HS-27A (cell line): ENCODE measurements at regions not wholly inside any gene's neighbourhood (a gene's known extent, or its start where the extent isn't known, plus 50 kb on each side); places are given as distances from the start of the nearest gene placed in this dataset.

Experiments
- DNase-seq: peaks from one replicate; pipeline ENCODE4 v3.0.0-alpha.2; 2012; ENCODE audit warnings: low read depth, missing footprints

GRCh38 chr11:13869398-13869886 lies 93.1 kb upstream of the SPON1 start:
- no peak for DNase-seq

GRCh38 chr11:13874597-13874996 lies 87.9 kb upstream of the SPON1 start:
- no peak for DNase-seq

GRCh38 chr11:13875643-13876042 lies 86.9 kb upstream of the SPON1 start:
- DNase-seq, result no peak

- no peak for DNase-seq
Observed at GRCh38 chr11:13876423-13876822, 86.1 kb upstream of the SPON1 start.

- no peak for DNase-seq
Observed at GRCh38 chr11:13878077-13878476, 84.4 kb upstream of the SPON1 start.

GRCh38 chr11:13880634-13881033 lies 81.9 kb upstream of the SPON1 start:
- no peak for DNase-seq

GRCh38 chr11:13881226-13881905 lies 81.2 kb upstream of the SPON1 start:
- no peak for DNase-seq

- DNase-seq, result no peak
Observed at GRCh38 chr11:13883042-13883441, 79.5 kb upstream of the SPON1 start.

- DNase-seq, result no peak
Observed at GRCh38 chr11:13883589-13883988, 78.9 kb upstream of the SPON1 start.

GRCh38 chr11:13884158-13884799 lies 78.2 kb upstream of the SPON1 start:
- no peak for DNase-seq

- no peak for DNase-seq
Observed at GRCh38 chr11:13885083-13885482, 77.4 kb upstream of the SPON1 start.

GRCh38 chr11:13889552-13890249 lies 72.8 kb upstream of the SPON1 start:
- no peak for DNase-seq

- no peak for DNase-seq
Observed at GRCh38 chr11:13891911-13892310, 70.6 kb upstream of the SPON1 start.

- DNase-seq, result no peak
Observed at GRCh38 chr11:13896175-13896980, 66.1 kb upstream of the SPON1 start.

GRCh38 chr11:13896981-13897353 lies 65.6 kb upstream of the SPON1 start:
- no peak for DNase-seq

GRCh38 chr11:13897646-13898276 lies 64.8 kb upstream of the SPON1 start:
- no peak for DNase-seq

- no peak for DNase-seq
Observed at GRCh38 chr11:13899603-13900002, 62.9 kb upstream of the SPON1 start.

GRCh38 chr11:13902523-13902922 lies 60.0 kb upstream of the SPON1 start:
- no peak for DNase-seq

GRCh38 chr11:13905137-13905781 lies 57.3 kb upstream of the SPON1 start:
- DNase-seq, result no peak

- no peak for DNase-seq
Observed at GRCh38 chr11:13907678-13908077, 54.8 kb upstream of the SPON1 start.

- no peak for DNase-seq
Observed at GRCh38 chr11:13908535-13908934, 54.0 kb upstream of the SPON1 start.
